HEK293 (cell line): ENCODE measurements at regions not wholly inside any gene's neighbourhood (a gene's known extent, or its start where the extent isn't known, plus 50 kb on each side); places are given as distances from the start of the nearest gene placed in this dataset.

Experiments
- CTCF ChIA-PET: fragments of 350-600 bp; formaldehyde crosslinking; extraction: SDS; loops from one replicate; lab custom pipeline; 2021; ENCODE audit warnings: antibody characterized with exemption; lab: Yijun Ruan, JAX
- POLR2A ChIA-PET: fragments of 300-600 bp; formaldehyde crosslinking; extraction: SDS; loops from one replicate; lab custom pipeline; 2020; ENCODE audit warnings: antibody characterized with exemption, inconsistent platforms; lab: Yijun Ruan, JAX
- H3K27ac ChIP-seq: fragments of 200-500 bp; sonication (Bioruptor generic); 2 replicates; pipeline ENCODE4 v1.5.1; 2014; ENCODE audit warnings: low read depth, low read length, control low read depth, inconsistent platforms; ENCODE audit errors: extremely low read depth
- H3K36me3 ChIP-seq, 2 experiments: fragments of 200-500 bp in 1 of 2; sonication (Bioruptor generic) in 1 of 2; 1 replicate in 1 of 2; 2 replicates in 1 of 2; pipeline ENCODE4 v1.5.1; 2014 to 2017; ENCODE audit warnings: inconsistent platforms in 2 of 2, low read length in 2 of 2; ENCODE audit not compliant: control insufficient read depth in 2 of 2, insufficient read depth in 1 of 2
- H3K4me1 ChIP-seq: fragments of 200-500 bp; sonication (Bioruptor generic); 2 replicates; pipeline ENCODE4 v1.5.1; 2014; ENCODE audit warnings: mild to moderate bottlenecking, low read length, inconsistent platforms; ENCODE audit not compliant: control insufficient read depth, insufficient read depth
- H3K4me3 ChIP-seq: 2 replicates; pipeline ENCODE4 v1.5.1; 2011; ENCODE audit warnings: low read depth, mild to moderate bottlenecking, control low read depth, low read length, moderate library complexity
- H3K9me3 ChIP-seq: fragments of 200-500 bp; sonication (Bioruptor generic); 2 replicates; pipeline ENCODE4 v1.5.1; 2014; ENCODE audit warnings: low read depth, low read length, inconsistent platforms; ENCODE audit not compliant: control insufficient read depth, insufficient read depth
- BCL6B ChIP-seq: fragments of 450-650 bp; formaldehyde crosslinking; IDR thresholded peaks from 2 replicates; pipeline ENCODE4 v1.5.1; 2017; ENCODE audit warnings: missing biosample characterization, missing genetic modification characterization
- CTCF ChIP-seq: fragments of 450-650 bp; formaldehyde crosslinking; IDR thresholded peaks from 2 replicates; pipeline ENCODE4 v1.5.1; 2016; ENCODE audit warnings: missing biosample characterization, missing genetic modification characterization
- KLF16 ChIP-seq: fragments of 450-650 bp; formaldehyde crosslinking; IDR thresholded peaks from 2 replicates; pipeline ENCODE4 v1.5.1; 2017; ENCODE audit warnings: missing biosample characterization, missing genetic modification characterization
- OSR2 ChIP-seq: fragments of 450-650 bp; formaldehyde crosslinking; IDR thresholded peaks from 2 replicates; pipeline ENCODE4 v1.5.1; 2016; ENCODE audit warnings: missing biosample characterization, missing genetic modification characterization
- PRDM10 ChIP-seq: fragments of 450-650 bp; formaldehyde crosslinking; IDR thresholded peaks from 2 replicates; pipeline ENCODE4 v1.5.1; 2016; ENCODE audit warnings: missing biosample characterization, missing genetic modification characterization
- RBAK ChIP-seq: fragments of 450-650 bp; formaldehyde crosslinking; IDR thresholded peaks from 2 replicates; pipeline ENCODE4 v1.5.1; 2016; ENCODE audit warnings: missing biosample characterization, missing genetic modification characterization
- SP3 ChIP-seq: fragments of 450-650 bp; formaldehyde crosslinking; IDR thresholded peaks from 2 replicates; pipeline ENCODE4 v1.5.1; 2016; ENCODE audit warnings: missing biosample characterization, missing genetic modification characterization
- WT1 ChIP-seq: fragments of 450-650 bp; formaldehyde crosslinking; IDR thresholded peaks from 2 replicates; pipeline ENCODE4 v1.5.1; 2016; ENCODE audit warnings: missing biosample characterization, missing genetic modification characterization
- ZBTB6 ChIP-seq: fragments of 450-650 bp; formaldehyde crosslinking; IDR thresholded peaks from 2 replicates; pipeline ENCODE4 v1.5.1; 2017; ENCODE audit warnings: missing biosample characterization, missing genetic modification characterization
- ZFHX2 ChIP-seq: fragments of 450-650 bp; formaldehyde crosslinking; conservative IDR thresholded peaks from 2 replicates; pipeline ENCODE4 v1.5.1; 2016; ENCODE audit warnings: missing biosample characterization, missing genetic modification characterization
- ZNF112 ChIP-seq: fragments of 450-650 bp; formaldehyde crosslinking; IDR thresholded peaks from 2 replicates; pipeline ENCODE4 v1.5.0; 2017; ENCODE audit warnings: missing biosample characterization, missing genetic modification characterization
- ZNF16 ChIP-seq: fragments of 450-650 bp; formaldehyde crosslinking; IDR thresholded peaks from 2 replicates; pipeline ENCODE4 v1.5.1; 2016; ENCODE audit warnings: low read depth, missing biosample characterization, missing genetic modification characterization
- ZNF2 ChIP-seq: fragments of 450-650 bp; formaldehyde crosslinking; IDR thresholded peaks from 2 replicates; pipeline ENCODE4 v1.5.1; 2016; ENCODE audit warnings: missing biosample characterization, missing genetic modification characterization
- ZNF223 ChIP-seq: fragments of 450-650 bp; formaldehyde crosslinking; IDR thresholded peaks from 2 replicates; pipeline ENCODE4 v1.5.1; 2016; ENCODE audit warnings: missing biosample characterization, missing genetic modification characterization
- ZNF24 ChIP-seq: fragments of 450-650 bp; formaldehyde crosslinking; IDR thresholded peaks from 2 replicates; pipeline ENCODE4 v1.5.1; 2016; ENCODE audit warnings: missing biosample characterization, missing genetic modification characterization
- ZNF311 ChIP-seq: fragments of 450-650 bp; formaldehyde crosslinking; IDR thresholded peaks from 2 replicates; pipeline ENCODE4 v1.5.1; 2017; ENCODE audit warnings: missing biosample characterization, missing genetic modification characterization, borderline replicate concordance
- ZNF341 ChIP-seq: fragments of 450-650 bp; formaldehyde crosslinking; IDR thresholded peaks from 2 replicates; pipeline ENCODE4; 2016; ENCODE audit warnings: low read depth, missing biosample characterization, missing genetic modification characterization
- ZNF530 ChIP-seq: fragments of 450-650 bp; formaldehyde crosslinking; IDR thresholded peaks from 2 replicates; pipeline ENCODE4 v1.5.1; 2016; ENCODE audit warnings: low read depth, missing biosample characterization, missing genetic modification characterization
- ZNF560 ChIP-seq: fragments of 450-650 bp; formaldehyde crosslinking; IDR thresholded peaks from 2 replicates; pipeline ENCODE4 v1.5.1; 2017; ENCODE audit warnings: missing biosample characterization, missing genetic modification characterization, borderline replicate concordance
- ZNF623 ChIP-seq: fragments of 450-650 bp; formaldehyde crosslinking; IDR thresholded peaks from 2 replicates; pipeline ENCODE4 v1.5.1; 2016; ENCODE audit warnings: missing biosample characterization, missing genetic modification characterization
- ZNF654 ChIP-seq: fragments of 450-650 bp; formaldehyde crosslinking; IDR thresholded peaks from 2 replicates; pipeline ENCODE4 v1.5.1; 2016; ENCODE audit warnings: low read depth, missing biosample characterization, missing genetic modification characterization
- ZNF843 ChIP-seq: fragments of 450-650 bp; formaldehyde crosslinking; IDR thresholded peaks from 2 replicates; pipeline ENCODE4 v1.5.1; 2016; ENCODE audit warnings: missing biosample characterization, missing genetic modification characterization

- ChIA-PET POLR2A (no interaction called here), CTCF (interaction anchor here (1.2 kb wide), 1 partner anchor 111 kb away, joined by 7 read pairs; no protein-coding TSS in a partner anchor)
- TF ChIP-seq ZNF654 (tag by site-specific recombination) (peak; percentile 29; the same call in 1 of the 2 replicates), ZBTB6 (tag by site-specific recombination) (no peak), KLF16 (no peak), RBAK (no peak), CTCF (tag by site-specific recombination) (peak; percentile 39; the same call in 1 of the 2 replicates), OSR2 (no peak), ZFHX2 (tag by site-specific recombination) (0 out of 2 replicates have a peak, but pooled peaks have one; percentile 9), WT1 (tag by site-specific recombination) (no peak), ZNF560 (tag by site-specific recombination) (no peak), ZNF24 (tag by site-specific recombination) (no peak), ZNF2 (no peak), BCL6B (tag by site-specific recombination) (no peak), ZNF843 (tag by site-specific recombination) (no peak), ZNF112 (tag by site-specific recombination) (no peak), ZNF623 (tag by site-specific recombination) (no peak), ZNF530 (tag by site-specific recombination) (no peak), PRDM10 (tag by site-specific recombination) (0 out of 2 replicates have a peak, but pooled peaks have one; percentile 7), ZNF311 (no peak), ZNF223 (no peak), SP3 (no peak), ZNF16 (no peak), ZNF341 (tag by site-specific recombination) (no peak)
- Histone ChIP-seq H3K4me1 (no peaks in the 10 kb centered on the region), H3K4me3 (no peak overlapping the region), H3K36me3 (no peaks in the 10 kb centered on the region), H3K27ac (no peak overlapping the region), H3K9me3 (no peaks in the 10 kb centered on the region)
Observed at GRCh38 chr19:13610039-13610691, 103.9 kb upstream of the CACNA1A start.
